MG63 (cell line): ENCODE measurements at regions not wholly inside any gene's neighbourhood (a gene's known extent, or its start where the extent isn't known, plus 50 kb on each side); places are given as distances from the start of the nearest gene placed in this dataset.
"Not testable (repeated sequence)": the region's sequence is repeated elsewhere in the genome, so short reads cannot be mapped to it uniquely, and the experiment has no call there.

Experiments used
- DNase-seq: peaks from one replicate; pipeline ENCODE4 v3.0.0-alpha.2; 2020
- H3K27me3 ChIP-seq: fragments of 250-450 bp; sonication (Bioruptor Pico); 2 replicates; pipeline ENCODE4 v1.5.1; 2020; ENCODE audit warnings: mild to moderate bottlenecking, moderate library complexity
- H3K36me3 ChIP-seq: fragments of 250-450 bp; sonication (Bioruptor Pico); 2 replicates; pipeline ENCODE4 v1.5.1; 2020; ENCODE audit warnings: mild to moderate bottlenecking, moderate library complexity
- H3K4me3 ChIP-seq: fragments of 250-450 bp; sonication (Bioruptor Pico); 2 replicates; pipeline ENCODE4 v1.5.1; 2020; ENCODE audit warnings: mild to moderate bottlenecking, moderate library complexity
- H3K9me3 ChIP-seq: fragments of 250-450 bp; sonication (Bioruptor Pico); 2 replicates; pipeline ENCODE4 v1.5.1; 2020; ENCODE audit warnings: mild to moderate bottlenecking, moderate library complexity

GRCh38 chr13:63327584-63327983 is 1911.9 kb upstream of the PCDH20 start:
- H3K9me3 ChIP-seq: no peaks in the 10 kb centered on the region
- H3K27me3 ChIP-seq: no peaks in the 10 kb centered on the region
- no peak overlapping the region for H3K4me3 ChIP-seq
- no peak for DNase-seq
- no peaks in the 10 kb centered on the region for H3K36me3 ChIP-seq

- no peaks in the 10 kb centered on the region for H3K27me3 ChIP-seq
- no peaks in the 10 kb centered on the region for H3K36me3 ChIP-seq
- H3K9me3 ChIP-seq: no peaks in the 10 kb centered on the region
- H3K4me3 ChIP-seq: no peak overlapping the region
- DNase-seq: no peak
These were observed 1907.8 kb upstream of the PCDH20 start for GRCh38 chr13:63323441-63323840.

GRCh38 chr13:63311587-63311986 is 1895.9 kb upstream of the PCDH20 start:
- no peaks in the 10 kb centered on the region; the same call in 1 of the 2 replicates for H3K9me3 ChIP-seq
- H3K4me3 ChIP-seq: no peak overlapping the region
- H3K27me3 ChIP-seq: no peaks in the 10 kb centered on the region
- no peaks in the 10 kb centered on the region for H3K36me3 ChIP-seq
- DNase-seq: no peak

GRCh38 chr13:63308549-63309165 is 1893.0 kb upstream of the PCDH20 start:
- Histone ChIP-seq H3K27me3 (no peaks in the 10 kb centered on the region), H3K4me3 (no peak overlapping the region), H3K9me3 (no peaks in the 10 kb centered on the region; the same call in 1 of the 2 replicates), H3K36me3 (no peaks in the 10 kb centered on the region)
- no peak for DNase-seq

GRCh38 chr13:63307228-63307627 is 1891.6 kb upstream of the PCDH20 start:
- Histone ChIP-seq H3K27me3 (no peaks in the 10 kb centered on the region), H3K4me3 (no peak overlapping the region), H3K9me3 (no peaks in the 10 kb centered on the region; the same call in 1 of the 2 replicates), H3K36me3 (no peaks in the 10 kb centered on the region)
- DNase-seq: no peak

- no peaks in the 10 kb centered on the region for H3K27me3 ChIP-seq
- no peak for DNase-seq
- H3K9me3 ChIP-seq: no peaks in the 10 kb centered on the region; the same call in 1 of the 2 replicates
- no peaks in the 10 kb centered on the region for H3K36me3 ChIP-seq
- no peak overlapping the region for H3K4me3 ChIP-seq
These were observed 1890.0 kb upstream of the PCDH20 start for GRCh38 chr13:63305641-63306133.

- no peak for DNase-seq
- Histone ChIP-seq H3K4me3 (no peak overlapping the region), H3K9me3 (no peaks in the 10 kb centered on the region; the same call in 1 of the 2 replicates), H3K27me3 (no peaks in the 10 kb centered on the region), H3K36me3 (no peaks in the 10 kb centered on the region)
These were observed 1888.8 kb upstream of the PCDH20 start for GRCh38 chr13:63304497-63304896.

- no peak overlapping the region for H3K4me3 ChIP-seq
- H3K9me3 ChIP-seq: no peaks in the 10 kb centered on the region
- DNase-seq: no peak
- no peaks in the 10 kb centered on the region for H3K27me3 ChIP-seq
- no peaks in the 10 kb centered on the region for H3K36me3 ChIP-seq
These were observed 1884.3 kb upstream of the PCDH20 start for GRCh38 chr13:63299866-63300394.

- Histone ChIP-seq H3K36me3 (no peaks in the 10 kb centered on the region), H3K27me3 (no peaks in the 10 kb centered on the region), H3K9me3 (no peaks in the 10 kb centered on the region), H3K4me3 (no peak overlapping the region)
- no peak for DNase-seq
These were observed 1881.5 kb upstream of the PCDH20 start for GRCh38 chr13:63297163-63297562.

GRCh38 chr13:63291701-63292100 is 1876.1 kb upstream of the PCDH20 start:
- no peak for DNase-seq
- Histone ChIP-seq H3K27me3 (no peaks in the 10 kb centered on the region), H3K36me3 (no peaks in the 10 kb centered on the region), H3K9me3 (no peaks in the 10 kb centered on the region), H3K4me3 (no peak overlapping the region)

GRCh38 chr13:63288576-63288975 is 1872.9 kb upstream of the PCDH20 start:
- DNase-seq: no peak
- H3K27me3 ChIP-seq: no peaks in the 10 kb centered on the region
- H3K36me3 ChIP-seq: no peaks in the 10 kb centered on the region
- H3K4me3 ChIP-seq: no peak overlapping the region
- peaks cover 5% of the 10 kb centered on the region; the same call in 1 of the 2 replicates for H3K9me3 ChIP-seq

GRCh38 chr13:63287926-63288325 is 1872.3 kb upstream of the PCDH20 start:
- H3K27me3 ChIP-seq: no peaks in the 10 kb centered on the region
- H3K9me3 ChIP-seq: peaks cover 5% of the 10 kb centered on the region; the same call in 1 of the 2 replicates
- no peak for DNase-seq
- H3K36me3 ChIP-seq: no peaks in the 10 kb centered on the region
- no peak overlapping the region for H3K4me3 ChIP-seq

- peaks cover 5% of the 10 kb centered on the region; the same call in 1 of the 2 replicates for H3K9me3 ChIP-seq
- no peaks in the 10 kb centered on the region for H3K27me3 ChIP-seq
These were observed 1869.8 kb upstream of the PCDH20 start for GRCh38 chr13:63285426-63285825.

GRCh38 chr13:63279136-63279535 is 1863.5 kb upstream of the PCDH20 start:
- DNase-seq: no peak
- no peak overlapping the region for H3K4me3 ChIP-seq
- no peaks in the 10 kb centered on the region for H3K9me3 ChIP-seq
- H3K36me3 ChIP-seq: no peaks in the 10 kb centered on the region
- H3K27me3 ChIP-seq: no peaks in the 10 kb centered on the region

More at GRCh38 chr13:63285426-63285825, 1869.8 kb upstream of the PCDH20 start:
- Histone ChIP-seq H3K36me3 (no peaks in the 10 kb centered on the region), H3K4me3 (no peak overlapping the region)
- DNase-seq: no peak

- no peak overlapping the region for H3K4me3 ChIP-seq
- no peak for DNase-seq
- no peaks in the 10 kb centered on the region for H3K36me3 ChIP-seq
- H3K9me3 ChIP-seq: no peaks in the 10 kb centered on the region
- H3K27me3 ChIP-seq: no peaks in the 10 kb centered on the region
These were observed 1859.1 kb upstream of the PCDH20 start for GRCh38 chr13:63274772-63275171.

- H3K27me3 ChIP-seq: no peaks in the 10 kb centered on the region
- no peak overlapping the region for H3K4me3 ChIP-seq
- no peaks in the 10 kb centered on the region for H3K9me3 ChIP-seq
- H3K36me3 ChIP-seq: no peaks in the 10 kb centered on the region
- DNase-seq: no peak
These were observed 1834.0 kb upstream of the PCDH20 start for GRCh38 chr13:63249411-63250187.

GRCh38 chr13:63236667-63237396 is 1821.2 kb upstream of the PCDH20 start:
- not testable (repeated sequence) for DNase-seq, H3K4me3 ChIP-seq, H3K36me3 ChIP-seq, H3K27me3 ChIP-seq, H3K9me3 ChIP-seq
